OCI-LY1 (cell line): ENCODE measurements at regions not wholly inside any gene's neighbourhood (a gene's known extent, or its start where the extent isn't known, plus 50 kb on each side); places are given as distances from the start of the nearest gene placed in this dataset.

Experiments used
- H2AFZ ChIP-seq: fragments of 200-600 bp; sonication (generic), shearing (Covaris generic); 2 replicates; pipeline ENCODE4 v1.6.0; 2014; ENCODE audit warnings: antibody characterized with exemption, mild to moderate bottlenecking, low read length
- H3F3A ChIP-seq: fragments of 200-600 bp; sonication (generic), shearing (Covaris generic); 2 replicates; pipeline ENCODE4 v1.6.0; 2014; ENCODE audit warnings: mild to moderate bottlenecking, antibody characterized with exemption, low read length, moderate library complexity; ENCODE audit not compliant: insufficient read depth
- H3K27ac ChIP-seq: fragments of 200-600 bp; sonication (generic); 2 replicates; pipeline ENCODE4 v1.5.1; 2014; ENCODE audit warnings: low read length, mixed run types, mild to moderate bottlenecking, low read depth; ENCODE audit not compliant: poor library complexity, severe bottlenecking
- H3K27me3 ChIP-seq: fragments of 200-600 bp; sonication (generic); 2 replicates; pipeline ENCODE4 v1.6.0; 2014; ENCODE audit warnings: antibody characterized with exemption, mild to moderate bottlenecking, low read length, moderate library complexity; ENCODE audit not compliant: insufficient read depth
- H3K36me3 ChIP-seq: fragments of 200-600 bp; sonication (generic); 2 replicates; pipeline ENCODE4 v1.6.1; 2014; ENCODE audit warnings: mild to moderate bottlenecking, antibody characterized with exemption, low read length, moderate library complexity, mixed read lengths; ENCODE audit not compliant: insufficient read depth
- H3K4me1 ChIP-seq: fragments of 200-600 bp; sonication (generic); 2 replicates; pipeline ENCODE4 v1.5.1; 2014; ENCODE audit warnings: mild to moderate bottlenecking, low read length, moderate library complexity; ENCODE audit not compliant: insufficient read depth, severe bottlenecking
- H3K4me2 ChIP-seq: fragments of 200-600 bp; sonication (generic), shearing (Covaris generic); 2 replicates; pipeline ENCODE4 v1.6.1; 2014; ENCODE audit warnings: low read length
- H3K4me3 ChIP-seq: fragments of 200-600 bp; sonication (generic); 2 replicates; pipeline ENCODE4 v1.5.1; 2014; ENCODE audit warnings: low read length, low read depth, mild to moderate bottlenecking, mixed read lengths; ENCODE audit not compliant: poor library complexity, severe bottlenecking
- H3K79me2 ChIP-seq: fragments of 200-600 bp; shearing (Covaris generic); 2 replicates; pipeline ENCODE4 v1.6.1; 2016; ENCODE audit warnings: mixed run types, low read length, mixed read lengths; ENCODE audit not compliant: insufficient read depth
- H3K9ac ChIP-seq: fragments of 200-600 bp; sonication (generic), shearing (Covaris generic); 2 replicates; pipeline ENCODE4 v1.6.1; 2014; ENCODE audit warnings: mild to moderate bottlenecking, low read length, mixed read lengths
- H3K9me2 ChIP-seq: fragments of 200-600 bp; sonication (generic), shearing (Covaris generic); 2 replicates; pipeline ENCODE4 v1.6.1; 2014; ENCODE audit warnings: low read depth, mild to moderate bottlenecking, low read length, mixed read lengths
- H3K9me3 ChIP-seq: fragments of 200-600 bp; shearing (Covaris generic); 2 replicates; pipeline ENCODE4 v1.6.1; 2014; ENCODE audit warnings: low read length, mixed read lengths
- H4K20me1 ChIP-seq: fragments of 200-600 bp; sonication (generic), shearing (Covaris generic); 2 replicates; pipeline ENCODE4 v1.6.0; 2016; ENCODE audit warnings: mild to moderate bottlenecking, low read length; ENCODE audit not compliant: insufficient read depth
- EZH2 ChIP-seq: fragments of 200-600 bp; sonication (generic), shearing (Covaris generic); IDR thresholded peaks from 2 replicates; pipeline ENCODE4 v1.8.0; 2017; ENCODE audit warnings: borderline replicate concordance, mixed run types, mild to moderate bottlenecking, antibody characterized with exemption, low read length, moderate library complexity, mixed read lengths
- TF ChIP-seq, protein P1 (sequence below): fragments of 200-600 bp; sonication (generic), shearing (Covaris generic); IDR thresholded peaks from 2 replicates; pipeline ENCODE4 v1.5.1; 2017; ENCODE audit warnings: mild to moderate bottlenecking, antibody characterized with exemption, low read length, moderate library complexity, mixed read lengths

DNA sequence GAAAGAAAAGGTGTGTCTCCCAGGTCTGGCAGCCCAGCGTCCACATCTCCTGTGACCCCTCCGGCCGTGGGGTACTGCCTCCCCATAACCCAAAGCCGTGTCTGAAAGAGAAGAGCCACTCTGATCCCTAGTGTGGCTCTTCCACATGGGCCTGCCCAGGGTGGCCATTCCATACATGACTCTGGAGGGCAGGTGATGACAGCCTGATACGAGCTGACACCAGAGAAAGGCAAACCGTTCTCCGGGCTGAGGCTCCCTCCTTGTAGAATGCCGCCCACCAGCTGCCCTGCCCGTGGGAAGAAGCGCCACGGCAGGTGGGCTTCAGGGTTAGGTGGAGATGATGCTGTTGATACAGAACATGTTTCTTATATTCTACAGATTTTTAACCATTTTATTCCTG lies 451.6 kb upstream of the SALL3 start:
- H3K4me1 ChIP-seq = no peaks in the 10 kb centered on the region
- H3K4me2 ChIP-seq = no peak overlapping the region
- no peaks in the 10 kb centered on the region for H3K9me3 ChIP-seq
- H3K4me3 ChIP-seq = no peak overlapping the region
- H3K36me3 ChIP-seq = no peaks in the 10 kb centered on the region
- no peaks in the 10 kb centered on the region for H3K79me2 ChIP-seq
- TF ChIP-seq, protein P1, sequence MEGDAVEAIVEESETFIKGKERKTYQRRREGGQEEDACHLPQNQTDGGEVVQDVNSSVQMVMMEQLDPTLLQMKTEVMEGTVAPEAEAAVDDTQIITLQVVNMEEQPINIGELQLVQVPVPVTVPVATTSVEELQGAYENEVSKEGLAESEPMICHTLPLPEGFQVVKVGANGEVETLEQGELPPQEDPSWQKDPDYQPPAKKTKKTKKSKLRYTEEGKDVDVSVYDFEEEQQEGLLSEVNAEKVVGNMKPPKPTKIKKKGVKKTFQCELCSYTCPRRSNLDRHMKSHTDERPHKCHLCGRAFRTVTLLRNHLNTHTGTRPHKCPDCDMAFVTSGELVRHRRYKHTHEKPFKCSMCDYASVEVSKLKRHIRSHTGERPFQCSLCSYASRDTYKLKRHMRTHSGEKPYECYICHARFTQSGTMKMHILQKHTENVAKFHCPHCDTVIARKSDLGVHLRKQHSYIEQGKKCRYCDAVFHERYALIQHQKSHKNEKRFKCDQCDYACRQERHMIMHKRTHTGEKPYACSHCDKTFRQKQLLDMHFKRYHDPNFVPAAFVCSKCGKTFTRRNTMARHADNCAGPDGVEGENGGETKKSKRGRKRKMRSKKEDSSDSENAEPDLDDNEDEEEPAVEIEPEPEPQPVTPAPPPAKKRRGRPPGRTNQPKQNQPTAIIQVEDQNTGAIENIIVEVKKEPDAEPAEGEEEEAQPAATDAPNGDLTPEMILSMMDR = no peak
- no peak for TF ChIP-seq EZH2
- H3K9ac ChIP-seq = no peak overlapping the region
- no peaks in the 10 kb centered on the region for H3K9me2 ChIP-seq
- no peaks in the 10 kb centered on the region for H4K20me1 ChIP-seq
- no peaks in the 10 kb centered on the region; the same call in 1 of the 2 replicates for H3K27me3 ChIP-seq
- H3K27ac ChIP-seq = no peak overlapping the region
- H2AFZ ChIP-seq = no peak overlapping the region
- no peaks in the 10 kb centered on the region for H3F3A ChIP-seq

DNA sequence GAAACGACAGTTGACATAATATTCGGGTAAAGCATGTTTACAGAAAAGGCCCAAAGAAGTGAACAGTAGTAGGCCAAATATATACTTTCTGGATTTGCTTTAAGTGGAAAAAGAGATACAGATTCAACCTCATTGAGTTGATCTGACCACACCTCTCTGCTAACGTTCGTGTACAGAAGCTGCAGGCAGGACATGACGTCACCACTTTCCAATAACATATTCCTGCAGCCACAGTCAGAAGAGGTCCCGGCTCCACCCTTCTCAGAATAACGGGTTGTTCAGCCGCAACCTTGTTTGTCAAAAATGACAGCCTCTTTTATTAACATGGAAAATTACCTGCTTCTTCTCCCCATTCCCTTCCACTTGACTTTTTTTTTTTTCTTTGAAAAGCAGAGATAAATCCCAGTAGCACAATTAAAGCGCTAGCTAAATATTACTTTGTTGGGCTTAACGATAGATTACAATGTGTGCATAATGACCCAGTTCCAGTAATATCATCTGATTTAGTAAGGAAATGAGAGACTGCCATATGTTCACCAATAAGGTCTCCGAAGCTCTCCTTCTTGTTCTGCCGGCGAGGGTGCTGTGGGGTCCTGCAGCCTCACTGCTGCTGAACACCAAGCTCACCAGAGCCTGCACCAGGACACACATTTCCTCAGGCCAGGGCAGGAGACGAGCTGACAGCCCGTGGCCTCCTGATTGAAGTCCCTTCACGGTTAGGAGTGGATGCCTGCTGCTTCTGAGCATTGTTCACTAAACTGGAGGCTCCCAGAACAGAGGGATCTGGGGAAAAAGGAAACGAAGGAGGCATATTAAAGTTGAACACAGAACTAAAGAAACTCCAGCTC lies 451.0 kb upstream of the SALL3 start:
- TF ChIP-seq EZH2 = no peak
- TF ChIP-seq, protein P1 = no peak
- no peak overlapping the region for H2AFZ ChIP-seq
- H3K4me2 ChIP-seq = no peak overlapping the region
- no peaks in the 10 kb centered on the region for H3K4me1 ChIP-seq
- no peaks in the 10 kb centered on the region for H3K36me3 ChIP-seq
- H3K9me2 ChIP-seq = no peaks in the 10 kb centered on the region
- H3K79me2 ChIP-seq = no peaks in the 10 kb centered on the region
- H3K9ac ChIP-seq = no peak overlapping the region
- no peaks in the 10 kb centered on the region; the same call in 1 of the 2 replicates for H3K27me3 ChIP-seq
- no peak overlapping the region for H3K27ac ChIP-seq
- no peaks in the 10 kb centered on the region for H3K9me3 ChIP-seq
- H4K20me1 ChIP-seq = no peaks in the 10 kb centered on the region
- no peak overlapping the region for H3K4me3 ChIP-seq
- H3F3A ChIP-seq = no peaks in the 10 kb centered on the region

DNA sequence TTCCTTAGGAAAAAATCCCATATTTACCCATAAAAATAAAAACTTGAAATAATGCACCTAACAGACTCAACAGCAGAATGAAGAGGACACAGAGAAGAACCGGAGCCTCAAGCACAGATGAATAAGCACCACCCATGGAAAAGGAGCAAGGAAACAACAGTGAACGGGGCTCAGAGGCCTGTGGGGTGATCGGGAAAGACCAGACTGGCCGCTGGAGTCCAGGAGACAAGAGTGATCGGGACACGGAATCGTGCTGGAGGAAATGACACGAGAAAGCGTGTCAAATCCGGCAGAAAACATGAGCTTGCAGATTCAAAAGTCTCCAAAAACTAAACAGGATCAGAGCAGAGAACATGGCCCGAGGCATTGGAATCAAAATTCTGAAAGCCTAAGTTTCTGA lies 448.0 kb upstream of the SALL3 start:
- Histone ChIP-seq H3K9ac (no peak overlapping the region), H3K27ac (no peak overlapping the region), H3K79me2 (no peaks in the 10 kb centered on the region), H4K20me1 (no peaks in the 10 kb centered on the region), H3K9me3 (no peaks in the 10 kb centered on the region), H3K4me3 (no peak overlapping the region), H3K27me3 (no peaks in the 10 kb centered on the region; the same call in 1 of the 2 replicates), H3K4me2 (no peak overlapping the region), H2AFZ (no peak overlapping the region), H3F3A (no peaks in the 10 kb centered on the region), H3K36me3 (no peaks in the 10 kb centered on the region), H3K4me1 (no peaks in the 10 kb centered on the region), H3K9me2 (no peaks in the 10 kb centered on the region)
- no peak for TF ChIP-seq EZH2
- TF ChIP-seq, protein P1 = no peak
